Parathyroid adenoma (tissue), 2 donors: ENCODE measurements at regions not wholly inside any gene's neighbourhood (a gene's known extent, or its start where the extent isn't known, plus 50 kb on each side); places are given as distances from the start of the nearest gene placed in this dataset.
"Not testable (repeated sequence)": the region's sequence is repeated elsewhere in the genome, so short reads cannot be mapped to it uniquely, and the experiment has no call there.

Source experiments
- H2AFZ ChIP-seq: fragments of 300-600 bp; sonication (generic); one replicate; pipeline ENCODE4 v1.7.0; 2017; ENCODE audit warnings: antibody characterized with exemption, mild to moderate bottlenecking
- H3K27ac ChIP-seq: fragments of 300-600 bp; sonication (generic); one replicate; pipeline ENCODE4 v1.7.0; 2017
- H3K27me3 ChIP-seq: fragments of 300-600 bp; sonication (generic); one replicate; pipeline ENCODE4 v1.7.0; 2017; ENCODE audit warnings: low read length; ENCODE audit not compliant: control insufficient read depth, insufficient read depth
- H3K36me3 ChIP-seq: fragments of 300-600 bp; sonication (generic); one replicate; pipeline ENCODE4 v1.7.0; 2017; ENCODE audit warnings: low read length; ENCODE audit not compliant: control insufficient read depth, insufficient read depth
- H3K4me1 ChIP-seq: fragments of 300-600 bp; sonication (generic); one replicate; pipeline ENCODE4 v1.7.0; 2017; ENCODE audit warnings: control low read depth
- H3K4me2 ChIP-seq: fragments of 300-600 bp; sonication (generic); one replicate; pipeline ENCODE4 v1.7.0; 2017; ENCODE audit warnings: low read length
- H3K4me3 ChIP-seq: fragments of 300-600 bp; sonication (generic); one replicate; pipeline ENCODE4 v1.7.0; 2017; ENCODE audit warnings: low read depth, low read length
- H3K79me2 ChIP-seq: fragments of 300-600 bp; sonication (generic); one replicate; pipeline ENCODE4 v1.7.0; 2017; ENCODE audit warnings: control low read depth
- H3K9ac ChIP-seq: fragments of 300-600 bp; sonication (generic); one replicate; pipeline ENCODE4 v1.7.0; 2017; ENCODE audit warnings: mild to moderate bottlenecking
- H3K9me3 ChIP-seq: fragments of 300-600 bp; sonication (generic); one replicate; pipeline ENCODE4 v1.7.0; 2017; ENCODE audit warnings: low read length; ENCODE audit not compliant: control insufficient read depth
- CTCF ChIP-seq: fragments of 300-600 bp; sonication (generic); IDR thresholded peaks from one replicate; pipeline ENCODE4 v1.7.0; 2017; ENCODE audit warnings: antibody characterized with exemption, mild to moderate bottlenecking
- donor health status: primary hyperparathyroidism.

- Histone ChIP-seq H2AFZ (no peak overlapping the region), H3K36me3 (no peaks in the 10 kb centered on the region), H3K4me1 (no peaks in the 10 kb centered on the region), H3K4me2 (no peak overlapping the region), H3K4me3 (no peak overlapping the region), H3K9ac (no peak overlapping the region), H3K27ac (no peak overlapping the region), H3K79me2 (no peaks in the 10 kb centered on the region), H3K27me3 (no peaks in the 10 kb centered on the region), H3K9me3 (no peaks in the 10 kb centered on the region)
- TF ChIP-seq CTCF, result no peak
Measured at GRCh38 chr6:90458353-90459224, 128.3 kb downstream of the MAP3K7 start.

- Histone ChIP-seq H3K36me3 (no peaks in the 10 kb centered on the region), H3K4me1 (no peaks in the 10 kb centered on the region)
Measured at GRCh38 chr6:90457867-90458259, 129.0 kb downstream of the MAP3K7 start.

GRCh38 chr6:90456997-90457866, 129.6 kb downstream of the MAP3K7 start:
- H3K36me3 ChIP-seq, H3K79me2 ChIP-seq, H3K4me2 ChIP-seq, H3K4me3 ChIP-seq, H3K27ac ChIP-seq, H3K9me3 ChIP-seq, H3K9ac ChIP-seq, H2AFZ ChIP-seq, H3K27me3 ChIP-seq, H3K4me1 ChIP-seq: not testable (repeated sequence)

More at GRCh38 chr6:90457867-90458259, 129.0 kb downstream of the MAP3K7 start:
- Histone ChIP-seq H3K9me3 (no peaks in the 10 kb centered on the region), H3K9ac (no peak overlapping the region), H3K27me3 (no peaks in the 10 kb centered on the region), H3K27ac (no peak overlapping the region), H3K4me3 (no peak overlapping the region), H3K79me2 (no peaks in the 10 kb centered on the region), H3K4me2 (no peak overlapping the region), H2AFZ (no peak overlapping the region)
- no peak for TF ChIP-seq CTCF

GRCh38 chr6:90456001-90456400, 130.9 kb downstream of the MAP3K7 start:
- no peaks in the 10 kb centered on the region for H3K27me3 ChIP-seq
- no peak for TF ChIP-seq CTCF
- no peaks in the 10 kb centered on the region for H3K36me3 ChIP-seq
- H3K4me3 ChIP-seq, result no peak overlapping the region
- no peak overlapping the region for H3K4me2 ChIP-seq
- no peak overlapping the region for H2AFZ ChIP-seq
- no peaks in the 10 kb centered on the region for H3K4me1 ChIP-seq
- no peaks in the 10 kb centered on the region for H3K79me2 ChIP-seq
- H3K9me3 ChIP-seq, result no peaks in the 10 kb centered on the region
- H3K9ac ChIP-seq, result no peak overlapping the region
- H3K27ac ChIP-seq, result no peak overlapping the region

DNA sequence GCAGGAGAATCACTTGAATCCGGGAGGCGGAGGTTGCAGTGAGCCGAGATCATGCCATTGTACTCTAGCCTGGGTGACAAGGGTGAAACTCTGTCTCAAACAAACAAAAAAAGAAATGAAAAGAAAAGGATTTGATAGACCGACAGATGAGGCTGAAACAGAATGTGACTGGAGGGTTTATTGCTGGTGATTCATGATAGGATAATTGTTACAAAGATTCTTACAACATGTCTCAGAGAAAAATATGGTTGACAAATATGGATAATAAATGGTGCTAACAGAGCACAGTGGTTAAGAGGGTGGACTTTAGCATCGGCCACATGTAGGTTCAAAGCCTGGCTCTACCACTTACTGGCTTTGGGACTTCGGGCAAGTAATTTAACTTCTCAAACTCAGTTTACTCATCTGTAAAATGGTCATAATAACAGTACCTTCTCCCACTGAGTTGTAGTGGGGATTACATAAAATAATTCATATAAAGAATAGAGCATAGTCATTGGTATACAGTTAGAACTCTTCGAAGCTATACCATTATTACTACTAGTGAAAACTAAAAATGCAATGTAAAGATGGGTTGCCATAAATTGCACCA, 131.9 kb downstream of the MAP3K7 start:
- no peaks in the 10 kb centered on the region for H3K36me3 ChIP-seq
- no peak overlapping the region for H3K9ac ChIP-seq
- H3K4me1 ChIP-seq, result no peaks in the 10 kb centered on the region
- no peak for TF ChIP-seq CTCF
- no peak overlapping the region for H3K4me2 ChIP-seq
- H3K9me3 ChIP-seq, result no peaks in the 10 kb centered on the region
- no peak overlapping the region for H2AFZ ChIP-seq
- H3K27ac ChIP-seq, result no peak overlapping the region
- no peaks in the 10 kb centered on the region for H3K27me3 ChIP-seq
- H3K4me3 ChIP-seq, result no peak overlapping the region
- H3K79me2 ChIP-seq, result no peaks in the 10 kb centered on the region
